ENCODE measurements at regions not wholly inside any gene's neighbourhood (a gene's known extent, or its start where the extent isn't known, plus 50 kb on each side); places are given as distances from the start of the nearest gene placed in this dataset.

DNA sequence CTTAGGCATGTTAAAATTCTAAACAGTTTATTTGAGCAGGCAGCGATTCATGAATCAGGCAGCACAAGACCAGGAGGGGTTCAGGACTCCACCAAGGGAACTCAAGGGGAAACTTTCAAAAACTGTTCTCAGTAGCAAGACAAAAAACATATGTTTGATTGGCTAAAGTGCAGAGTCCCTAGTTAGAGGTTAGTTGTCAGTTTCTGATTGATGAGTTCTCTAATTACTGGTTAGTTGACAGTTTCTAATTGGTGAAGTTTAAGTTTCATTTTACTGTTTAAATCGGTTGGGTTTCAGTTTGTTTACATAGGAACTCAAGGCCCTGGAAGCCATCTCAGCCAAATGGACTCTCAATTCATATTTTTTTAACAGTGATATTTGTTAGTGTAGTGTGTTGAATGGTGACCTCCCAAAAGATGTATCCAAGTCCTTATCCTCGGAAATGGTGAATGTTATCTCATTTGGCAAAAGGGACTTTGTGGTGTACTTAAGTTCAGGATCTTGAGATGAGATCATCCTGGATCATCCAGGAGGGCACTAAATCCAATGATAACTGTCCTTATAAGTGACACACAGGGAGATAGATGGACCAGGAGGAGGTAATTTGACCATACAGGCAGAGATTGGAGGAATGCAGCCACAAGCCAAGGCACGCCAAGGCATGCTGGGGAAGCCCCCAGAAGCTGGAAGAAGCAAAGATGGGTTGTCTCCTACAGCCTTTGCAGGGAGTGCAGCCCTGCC lies 219.2 kb upstream of the RAI14 start:
- Histone ChIP-seq H3K27ac (ENCODE audit: low read depth) (no peak overlapping the region), H3K4me2 (no peak overlapping the region), H2AFZ (peak overlapping the region; percentile 74), H3K27me3 (ENCODE audit: insufficient read depth) (no peaks in the 10 kb centered on the region), H4K20me1 (replicated peaks; ENCODE audit: insufficient read depth) (no peaks in the 10 kb centered on the region), H3K9me2 (ENCODE audit: insufficient read depth) (no peaks in the 10 kb centered on the region), H3K79me2 (replicated peaks; ENCODE audit: insufficient read depth) (no peaks in the 10 kb centered on the region), H3K4me3 (no peak overlapping the region), H3K36me3 (ENCODE audit: insufficient read depth) (peaks cover 5% of the 10 kb centered on the region; the same call in 1 of the 2 replicates), H3K4me1 (ENCODE audit: insufficient read depth) (peaks cover 4% of the 10 kb centered on the region; the same call in 1 of the 2 replicates), H3F3A (replicated peaks; ENCODE audit: low read depth) (no peaks in the 10 kb centered on the region)
- H3K9me3 Mint-ChIP-seq: peaks cover 56% of the 10 kb centered on the region
- TF ChIP-seq STAT1 (IDR thresholded peaks at IDR 0.05; ENCODE audit: unreplicated experiment): no peak
- TF ChIP-seq, protein P1, sequence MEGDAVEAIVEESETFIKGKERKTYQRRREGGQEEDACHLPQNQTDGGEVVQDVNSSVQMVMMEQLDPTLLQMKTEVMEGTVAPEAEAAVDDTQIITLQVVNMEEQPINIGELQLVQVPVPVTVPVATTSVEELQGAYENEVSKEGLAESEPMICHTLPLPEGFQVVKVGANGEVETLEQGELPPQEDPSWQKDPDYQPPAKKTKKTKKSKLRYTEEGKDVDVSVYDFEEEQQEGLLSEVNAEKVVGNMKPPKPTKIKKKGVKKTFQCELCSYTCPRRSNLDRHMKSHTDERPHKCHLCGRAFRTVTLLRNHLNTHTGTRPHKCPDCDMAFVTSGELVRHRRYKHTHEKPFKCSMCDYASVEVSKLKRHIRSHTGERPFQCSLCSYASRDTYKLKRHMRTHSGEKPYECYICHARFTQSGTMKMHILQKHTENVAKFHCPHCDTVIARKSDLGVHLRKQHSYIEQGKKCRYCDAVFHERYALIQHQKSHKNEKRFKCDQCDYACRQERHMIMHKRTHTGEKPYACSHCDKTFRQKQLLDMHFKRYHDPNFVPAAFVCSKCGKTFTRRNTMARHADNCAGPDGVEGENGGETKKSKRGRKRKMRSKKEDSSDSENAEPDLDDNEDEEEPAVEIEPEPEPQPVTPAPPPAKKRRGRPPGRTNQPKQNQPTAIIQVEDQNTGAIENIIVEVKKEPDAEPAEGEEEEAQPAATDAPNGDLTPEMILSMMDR (conservative IDR thresholded peaks at IDR 0.05; ENCODE audit: low read depth in 2 of 2): no peak
- TF ChIP-seq NANOG (IDR thresholded peaks at IDR 0.05; ENCODE audit: borderline replicate concordance): no peak
- TF ChIP-seq EZH2 (IDR thresholded peaks at IDR 0.05; ENCODE audit: low read depth, unreplicated experiment): no peak
- TF ChIP-seq CREB1 (CRISPR knock-in tag; IDR thresholded peaks at IDR 0.05; ENCODE audit: low read depth): no peak
- no peak for TF ChIP-seq JUNB (IDR thresholded peaks at IDR 0.05; ENCODE audit: unreplicated experiment)
- TF ChIP-seq, protein P2, sequence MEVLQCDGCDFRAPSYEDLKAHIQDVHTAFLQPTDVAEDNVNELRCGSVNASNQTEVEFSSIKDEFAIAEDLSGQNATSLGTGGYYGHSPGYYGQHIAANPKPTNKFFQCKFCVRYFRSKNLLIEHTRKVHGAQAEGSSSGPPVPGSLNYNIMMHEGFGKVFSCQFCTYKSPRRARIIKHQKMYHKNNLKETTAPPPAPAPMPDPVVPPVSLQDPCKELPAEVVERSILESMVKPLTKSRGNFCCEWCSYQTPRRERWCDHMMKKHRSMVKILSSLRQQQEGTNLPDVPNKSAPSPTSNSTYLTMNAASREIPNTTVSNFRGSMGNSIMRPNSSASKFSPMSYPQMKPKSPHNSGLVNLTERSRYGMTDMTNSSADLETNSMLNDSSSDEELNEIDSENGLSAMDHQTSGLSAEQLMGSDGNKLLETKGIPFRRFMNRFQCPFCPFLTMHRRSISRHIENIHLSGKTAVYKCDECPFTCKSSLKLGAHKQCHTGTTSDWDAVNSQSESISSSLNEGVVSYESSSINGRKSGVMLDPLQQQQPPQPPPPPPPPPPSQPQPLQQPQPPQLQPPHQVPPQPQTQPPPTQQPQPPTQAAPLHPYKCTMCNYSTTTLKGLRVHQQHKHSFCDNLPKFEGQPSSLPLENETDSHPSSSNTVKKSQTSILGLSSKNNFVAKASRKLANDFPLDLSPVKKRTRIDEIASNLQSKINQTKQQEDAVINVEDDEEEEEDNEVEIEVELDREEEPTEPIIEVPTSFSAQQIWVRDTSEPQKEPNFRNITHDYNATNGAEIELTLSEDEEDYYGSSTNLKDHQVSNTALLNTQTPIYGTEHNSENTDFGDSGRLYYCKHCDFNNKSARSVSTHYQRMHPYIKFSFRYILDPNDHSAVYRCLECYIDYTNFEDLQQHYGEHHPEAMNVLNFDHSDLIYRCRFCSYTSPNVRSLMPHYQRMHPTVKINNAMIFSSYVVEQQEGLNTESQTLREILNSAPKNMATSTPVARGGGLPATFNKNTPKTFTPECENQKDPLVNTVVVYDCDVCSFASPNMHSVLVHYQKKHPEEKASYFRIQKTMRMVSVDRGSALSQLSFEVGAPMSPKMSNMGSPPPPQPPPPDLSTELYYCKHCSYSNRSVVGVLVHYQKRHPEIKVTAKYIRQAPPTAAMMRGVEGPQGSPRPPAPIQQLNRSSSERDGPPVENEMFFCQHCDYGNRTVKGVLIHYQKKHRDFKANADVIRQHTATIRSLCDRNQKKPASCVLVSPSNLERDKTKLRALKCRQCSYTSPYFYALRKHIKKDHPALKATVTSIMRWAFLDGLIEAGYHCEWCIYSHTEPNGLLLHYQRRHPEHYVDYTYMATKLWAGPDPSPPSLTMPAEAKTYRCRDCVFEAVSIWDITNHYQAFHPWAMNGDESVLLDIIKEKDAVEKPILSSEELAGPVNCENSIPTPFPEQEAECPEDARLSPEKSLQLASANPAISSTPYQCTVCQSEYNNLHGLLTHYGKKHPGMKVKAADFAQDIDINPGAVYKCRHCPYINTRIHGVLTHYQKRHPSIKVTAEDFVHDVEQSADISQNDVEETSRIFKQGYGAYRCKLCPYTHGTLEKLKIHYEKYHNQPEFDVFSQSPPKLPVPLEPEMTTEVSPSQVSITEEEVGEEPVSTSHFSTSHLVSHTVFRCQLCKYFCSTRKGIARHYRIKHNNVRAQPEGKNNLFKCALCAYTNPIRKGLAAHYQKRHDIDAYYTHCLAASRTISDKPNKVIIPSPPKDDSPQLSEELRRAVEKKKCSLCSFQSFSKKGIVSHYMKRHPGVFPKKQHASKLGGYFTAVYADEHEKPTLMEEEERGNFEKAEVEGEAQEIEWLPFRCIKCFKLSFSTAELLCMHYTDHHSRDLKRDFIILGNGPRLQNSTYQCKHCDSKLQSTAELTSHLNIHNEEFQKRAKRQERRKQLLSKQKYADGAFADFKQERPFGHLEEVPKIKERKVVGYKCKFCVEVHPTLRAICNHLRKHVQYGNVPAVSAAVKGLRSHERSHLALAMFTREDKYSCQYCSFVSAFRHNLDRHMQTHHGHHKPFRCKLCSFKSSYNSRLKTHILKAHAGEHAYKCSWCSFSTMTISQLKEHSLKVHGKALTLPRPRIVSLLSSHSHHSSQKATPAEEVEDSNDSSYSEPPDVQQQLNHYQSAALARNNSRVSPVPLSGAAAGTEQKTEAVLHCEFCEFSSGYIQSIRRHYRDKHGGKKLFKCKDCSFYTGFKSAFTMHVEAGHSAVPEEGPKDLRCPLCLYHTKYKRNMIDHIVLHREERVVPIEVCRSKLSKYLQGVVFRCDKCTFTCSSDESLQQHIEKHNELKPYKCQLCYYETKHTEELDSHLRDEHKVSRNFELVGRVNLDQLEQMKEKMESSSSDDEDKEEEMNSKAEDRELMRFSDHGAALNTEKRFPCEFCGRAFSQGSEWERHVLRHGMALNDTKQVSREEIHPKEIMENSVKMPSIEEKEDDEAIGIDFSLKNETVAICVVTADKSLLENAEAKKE (CRISPR knock-in tag; IDR thresholded peaks at IDR 0.05): no peak
- TF ChIP-seq EZH2phosphoT487 (IDR thresholded peaks at IDR 0.05; ENCODE audit: unreplicated experiment): no peak
- TF ChIP-seq ZNF114 (CRISPR knock-in tag; IDR thresholded peaks at IDR 0.05): no peak
- TF ChIP-seq, protein P3, sequence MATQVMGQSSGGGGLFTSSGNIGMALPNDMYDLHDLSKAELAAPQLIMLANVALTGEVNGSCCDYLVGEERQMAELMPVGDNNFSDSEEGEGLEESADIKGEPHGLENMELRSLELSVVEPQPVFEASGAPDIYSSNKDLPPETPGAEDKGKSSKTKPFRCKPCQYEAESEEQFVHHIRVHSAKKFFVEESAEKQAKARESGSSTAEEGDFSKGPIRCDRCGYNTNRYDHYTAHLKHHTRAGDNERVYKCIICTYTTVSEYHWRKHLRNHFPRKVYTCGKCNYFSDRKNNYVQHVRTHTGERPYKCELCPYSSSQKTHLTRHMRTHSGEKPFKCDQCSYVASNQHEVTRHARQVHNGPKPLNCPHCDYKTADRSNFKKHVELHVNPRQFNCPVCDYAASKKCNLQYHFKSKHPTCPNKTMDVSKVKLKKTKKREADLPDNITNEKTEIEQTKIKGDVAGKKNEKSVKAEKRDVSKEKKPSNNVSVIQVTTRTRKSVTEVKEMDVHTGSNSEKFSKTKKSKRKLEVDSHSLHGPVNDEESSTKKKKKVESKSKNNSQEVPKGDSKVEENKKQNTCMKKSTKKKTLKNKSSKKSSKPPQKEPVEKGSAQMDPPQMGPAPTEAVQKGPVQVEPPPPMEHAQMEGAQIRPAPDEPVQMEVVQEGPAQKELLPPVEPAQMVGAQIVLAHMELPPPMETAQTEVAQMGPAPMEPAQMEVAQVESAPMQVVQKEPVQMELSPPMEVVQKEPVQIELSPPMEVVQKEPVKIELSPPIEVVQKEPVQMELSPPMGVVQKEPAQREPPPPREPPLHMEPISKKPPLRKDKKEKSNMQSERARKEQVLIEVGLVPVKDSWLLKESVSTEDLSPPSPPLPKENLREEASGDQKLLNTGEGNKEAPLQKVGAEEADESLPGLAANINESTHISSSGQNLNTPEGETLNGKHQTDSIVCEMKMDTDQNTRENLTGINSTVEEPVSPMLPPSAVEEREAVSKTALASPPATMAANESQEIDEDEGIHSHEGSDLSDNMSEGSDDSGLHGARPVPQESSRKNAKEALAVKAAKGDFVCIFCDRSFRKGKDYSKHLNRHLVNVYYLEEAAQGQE (IDR thresholded peaks at IDR 0.05; ENCODE audit: unreplicated experiment): no peak
- no peak for TF ChIP-seq POLR2AphosphoS5 (IDR thresholded peaks at IDR 0.05; ENCODE audit: low read depth)
- TF ChIP-seq, protein P4, sequence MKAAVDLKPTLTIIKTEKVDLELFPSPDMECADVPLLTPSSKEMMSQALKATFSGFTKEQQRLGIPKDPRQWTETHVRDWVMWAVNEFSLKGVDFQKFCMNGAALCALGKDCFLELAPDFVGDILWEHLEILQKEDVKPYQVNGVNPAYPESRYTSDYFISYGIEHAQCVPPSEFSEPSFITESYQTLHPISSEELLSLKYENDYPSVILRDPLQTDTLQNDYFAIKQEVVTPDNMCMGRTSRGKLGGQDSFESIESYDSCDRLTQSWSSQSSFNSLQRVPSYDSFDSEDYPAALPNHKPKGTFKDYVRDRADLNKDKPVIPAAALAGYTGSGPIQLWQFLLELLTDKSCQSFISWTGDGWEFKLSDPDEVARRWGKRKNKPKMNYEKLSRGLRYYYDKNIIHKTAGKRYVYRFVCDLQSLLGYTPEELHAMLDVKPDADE (IDR thresholded peaks at IDR 0.05): no peak
- no peak for TF ChIP-seq ZNF331 (CRISPR knock-in tag; IDR thresholded peaks at IDR 0.05; ENCODE audit: low read depth)
- DNase-seq (ENCODE audit: low spot score): no peak
- H3K27ac Mint-ChIP-seq: no peak overlapping the region
- peaks cover 9% of the 10 kb centered on the region for H3K4me1 Mint-ChIP-seq
- no peak overlapping the region for H3K4me3 Mint-ChIP-seq
- H3K27me3 Mint-ChIP-seq (ENCODE audit: insufficient read depth, low read depth, poor library complexity): peaks cover 18% of the 10 kb centered on the region
- no peak for ATAC-seq
- peaks cover 47% of the 10 kb centered on the region for H3K36me3 Mint-ChIP-seq (ENCODE audit: low read depth)

Measured in GM23338 (cell line).